HEK293T (cell line): ENCODE measurements at regions not wholly inside any gene's neighbourhood (a gene's known extent, or its start where the extent isn't known, plus 50 kb on each side); places are given as distances from the start of the nearest gene placed in this dataset.

ENCODE experiments used
- ARNT ChIP-seq: fragments of 450-650 bp; IDR thresholded peaks from 2 replicates; pipeline ENCODE4 v1.6.1; 2017; ENCODE audit warnings: mild to moderate bottlenecking
- BHLHE40 ChIP-seq: fragments of 450-650 bp; IDR thresholded peaks from 2 replicates; pipeline ENCODE4 v1.6.1; 2016; ENCODE audit warnings: mild to moderate bottlenecking, moderate library complexity, borderline replicate concordance
- ELF4 ChIP-seq: fragments of 450-650 bp; IDR thresholded peaks from 2 replicates; pipeline ENCODE4 v1.6.1; 2017; ENCODE audit warnings: antibody characterized with exemption
- FOXA1 ChIP-seq: fragments of 450-650 bp; IDR thresholded peaks from 2 replicates; pipeline ENCODE4 v1.6.1; 2016; ENCODE audit warnings: mild to moderate bottlenecking
- FOXK2 ChIP-seq: fragments of 450-650 bp; IDR thresholded peaks from 2 replicates; pipeline ENCODE4 v1.6.1; 2016; ENCODE audit warnings: mild to moderate bottlenecking
- FOXM1 ChIP-seq: fragments of 450-650 bp; IDR thresholded peaks from 2 replicates; pipeline ENCODE4 v1.6.1; 2017; ENCODE audit warnings: mild to moderate bottlenecking, borderline replicate concordance
- HDGF ChIP-seq: fragments of 450-650 bp; IDR thresholded peaks from 2 replicates; pipeline ENCODE4 v1.6.1; 2017; ENCODE audit warnings: antibody characterized with exemption, borderline replicate concordance
- NFRKB ChIP-seq: fragments of 450-650 bp; IDR thresholded peaks from 2 replicates; pipeline ENCODE4 v1.6.1; 2016; ENCODE audit warnings: mild to moderate bottlenecking, moderate library complexity
- PKNOX1 ChIP-seq: fragments of 450-650 bp; IDR thresholded peaks from 2 replicates; pipeline ENCODE4 v1.6.1; 2016
- SP1 ChIP-seq: fragments of 450-650 bp; IDR thresholded peaks from 2 replicates; pipeline ENCODE4 v1.6.1; 2017
- SUZ12 ChIP-seq: fragments of 450-650 bp; IDR thresholded peaks from 2 replicates; pipeline ENCODE4 v1.6.1; 2016; ENCODE audit warnings: mild to moderate bottlenecking

GRCh38 chr1:115428676-115429075, 90.6 kb upstream of the NGF start:
- TF ChIP-seq ELF4 (no peak), HDGF (no peak), ARNT (no peak), SUZ12 (no peak), BHLHE40 (no peak), PKNOX1 (no peak), SP1 (no peak), NFRKB (no peak), FOXA1 (no peak), FOXK2 (no peak), FOXM1 (no peak)
